Globus pallidus (tissue), 1 donor: ENCODE measurements at regions not wholly inside any gene's neighbourhood (a gene's known extent, or its start where the extent isn't known, plus 50 kb on each side); places are given as distances from the start of the nearest gene placed in this dataset.
A peak's percentile ranks its signal among the peaks of the same experiment; 100 is the strongest.

Experiments used
- DNase-seq: peaks from one replicate; pipeline ENCODE4 v3.0.0-alpha.2; 2015; ENCODE audit warnings: low spot score

DNA sequence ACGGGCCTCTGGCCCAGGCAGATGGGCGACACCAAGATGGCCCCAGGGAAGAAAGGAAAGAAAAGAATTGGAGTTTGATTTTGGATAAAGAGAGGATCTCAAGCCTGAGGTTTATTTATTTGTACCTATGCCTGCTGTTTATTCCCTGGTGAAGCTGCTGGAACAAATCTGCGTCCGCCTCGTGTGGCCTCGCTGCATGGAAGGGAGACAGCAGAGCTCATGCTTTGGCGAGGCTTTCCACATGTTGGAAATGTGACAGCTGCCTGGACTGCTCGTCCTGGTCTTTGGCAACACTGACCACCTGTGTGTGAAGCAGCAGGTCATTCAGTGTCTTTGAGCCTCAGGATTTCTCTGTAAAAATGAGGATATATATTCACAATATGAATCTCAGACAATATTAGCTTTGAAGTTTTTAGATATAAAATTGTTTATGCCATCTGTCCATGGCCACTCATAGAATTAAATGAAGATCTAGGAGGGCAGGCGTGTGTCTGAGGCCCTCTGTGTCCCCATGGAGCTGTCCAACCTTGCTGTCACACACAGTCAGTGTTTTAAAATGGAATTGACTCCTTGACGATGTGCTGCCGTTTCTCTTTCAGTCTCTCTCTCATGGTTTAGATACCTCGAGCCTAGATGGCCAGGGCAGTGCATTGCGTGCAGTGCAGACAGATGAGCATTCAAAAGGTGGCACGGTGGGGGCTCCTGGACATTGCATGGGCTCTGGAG lies 94.3 kb downstream of the SOCS6 start:
- DNase-seq = no peak

DNA sequence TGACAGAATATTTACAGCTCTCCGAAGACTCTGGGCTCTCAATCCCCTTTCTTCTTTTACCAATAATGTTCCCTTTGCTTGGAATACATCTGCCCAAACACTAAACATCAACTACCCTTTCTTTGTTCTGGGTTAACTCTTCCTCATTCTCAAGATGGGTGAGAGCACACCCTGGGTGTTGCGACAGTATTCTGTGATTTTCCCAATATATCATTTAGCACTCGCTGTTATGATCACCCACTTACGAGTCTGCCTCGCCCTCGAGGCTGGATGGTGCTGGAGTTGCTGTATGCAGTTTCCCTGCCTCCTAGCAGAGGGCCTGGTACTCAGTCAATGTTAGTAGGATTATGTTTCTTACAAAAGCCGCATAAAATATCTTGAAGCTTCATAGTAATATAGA lies 93.2 kb downstream of the SOCS6 start:
- DNase-seq = peak; percentile 58

DNA sequence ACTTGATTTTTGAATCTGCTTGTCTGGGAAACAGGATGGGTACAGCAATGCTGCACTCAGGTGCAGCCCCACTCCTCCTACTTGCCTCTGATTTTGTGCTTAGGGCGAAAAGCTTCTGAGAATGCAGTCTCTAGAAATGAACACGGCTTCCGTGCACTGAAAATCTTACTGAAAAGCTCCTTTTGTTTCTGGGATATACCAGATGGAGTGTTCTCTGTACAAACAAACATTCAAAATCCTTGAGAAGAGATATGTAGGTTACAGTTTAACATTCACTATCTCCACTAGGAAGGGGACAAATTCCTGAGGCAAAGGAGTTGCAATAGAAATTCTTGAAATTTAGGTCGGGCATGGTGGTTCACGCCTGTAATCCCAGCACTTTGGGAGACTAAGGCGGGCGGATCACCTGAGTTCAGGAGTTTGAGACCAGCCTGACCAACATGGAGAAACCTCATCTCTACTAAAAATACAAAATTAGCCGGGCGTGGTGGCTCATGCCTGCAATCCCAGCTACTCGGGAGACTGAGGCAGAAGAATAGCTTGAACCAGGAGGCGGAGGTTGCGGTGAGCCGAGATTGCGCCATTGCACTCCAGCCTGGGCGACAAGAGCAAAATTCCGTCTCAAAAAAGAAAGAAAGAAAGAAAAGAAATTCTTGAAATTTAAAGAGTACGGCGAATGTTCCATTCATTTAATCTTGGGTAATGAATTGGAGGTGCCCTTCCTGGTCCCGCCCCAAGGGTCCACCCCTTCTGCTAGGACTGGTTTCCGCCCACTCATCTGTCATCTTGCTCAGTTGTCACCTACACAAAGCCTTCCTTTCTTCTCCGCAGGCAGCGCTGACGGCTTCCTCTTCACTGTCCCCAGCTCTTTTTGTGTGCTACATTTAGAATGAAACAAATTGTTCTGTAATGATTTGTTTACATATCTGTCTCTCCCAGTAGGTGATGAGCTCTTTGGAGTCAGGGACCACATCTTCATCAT lies 92.4 kb downstream of the SOCS6 start:
- peak; percentile 93 for DNase-seq
